ENCODE measurements at regions not wholly inside any gene's neighbourhood (a gene's known extent, or its start where the extent isn't known, plus 50 kb on each side); places are given as distances from the start of the nearest gene placed in this dataset.
"Not testable (repeated sequence)": the region's sequence is repeated elsewhere in the genome, so short reads cannot be mapped to it uniquely, and the experiment has no call there.

DNA sequence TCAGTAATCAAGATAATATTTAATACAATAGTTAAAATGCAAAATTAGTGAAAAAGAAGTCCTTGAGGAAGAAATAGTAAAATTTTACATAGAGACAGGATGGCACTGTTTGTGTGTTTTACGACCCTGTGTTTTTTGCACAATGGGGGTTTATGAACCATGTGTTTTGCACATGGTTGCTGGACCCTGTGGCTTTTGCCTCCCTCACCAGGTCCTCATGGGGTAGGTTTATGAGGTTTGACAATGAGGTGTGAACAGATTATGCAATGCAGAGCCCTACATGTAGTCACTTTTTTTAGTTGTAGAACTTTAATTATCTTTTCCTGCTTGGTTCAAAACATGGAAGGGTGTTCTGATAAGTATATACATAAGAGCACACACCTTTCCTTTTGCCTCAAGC is 366.3 kb upstream of the FAR2 start:
- no peak for ATAC-seq
- no peaks in the 10 kb centered on the region for H3K4me1 ChIP-seq (ENCODE audit: low read depth)
- no peaks in the 10 kb centered on the region for H3K36me3 ChIP-seq (ENCODE audit: low read depth)
- intact Hi-C loops (cut with DNase I, micrococcal nuclease): no loop called here
- DNase-seq: no peak
- no peak overlapping the region for H3K4me3 ChIP-seq
- H3K9me3 ChIP-seq: no peaks in the 10 kb centered on the region
- no peak for TF ChIP-seq CTCF (IDR thresholded peaks at IDR 0.05)

GRCh38 chr12:28787151-28787550 is 361.9 kb upstream of the FAR2 start:
- Histone ChIP-seq H3K4me1 (ENCODE audit: low read depth) (no peaks in the 10 kb centered on the region), H3K4me3 (no peak overlapping the region), H3K9me3 (no peaks in the 10 kb centered on the region), H3K36me3 (ENCODE audit: low read depth) (no peaks in the 10 kb centered on the region)
- DNase-seq (no peak), ATAC-seq (no peak)
- no peak for TF ChIP-seq CTCF (IDR thresholded peaks at IDR 0.05)
- intact Hi-C loops (cut with DNase I, micrococcal nuclease): no loop called here

DNA sequence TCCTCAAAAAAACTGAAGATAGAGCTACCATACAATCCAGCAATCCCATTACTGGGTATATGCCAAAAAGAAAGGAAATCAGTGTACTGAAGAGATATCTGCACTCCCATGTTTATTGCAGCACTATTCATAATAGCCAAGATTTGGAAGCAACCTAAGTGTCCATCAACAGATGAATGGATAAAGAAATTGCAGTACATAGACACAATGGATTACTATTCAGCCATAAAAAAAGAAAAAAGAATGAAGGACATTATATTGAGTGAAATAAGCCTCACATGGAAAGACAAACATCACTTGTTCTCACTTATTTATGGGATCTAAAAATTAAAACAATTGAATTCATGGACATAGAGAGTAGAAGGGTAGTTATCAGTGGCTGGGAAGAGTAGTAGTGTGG is 360.8 kb upstream of the FAR2 start:
- H3K36me3 ChIP-seq (ENCODE audit: low read depth); H3K4me3 ChIP-seq; H3K4me1 ChIP-seq (ENCODE audit: low read depth); intact Hi-C loops (cut with DNase I, micrococcal nuclease); H3K9me3 ChIP-seq; DNase-seq; ATAC-seq: not testable (repeated sequence)

GRCh38 chr12:28793581-28794151 is 355.4 kb upstream of the FAR2 start:
- H3K4me3 ChIP-seq: no peak overlapping the region
- TF ChIP-seq CTCF (IDR thresholded peaks at IDR 0.05): no peak
- intact Hi-C loops (cut with DNase I, micrococcal nuclease): no loop called here
- DNase-seq: no peak
- H3K4me1 ChIP-seq (ENCODE audit: low read depth): no peaks in the 10 kb centered on the region
- no peak for ATAC-seq
- H3K9me3 ChIP-seq: no peaks in the 10 kb centered on the region
- no peaks in the 10 kb centered on the region for H3K36me3 ChIP-seq (ENCODE audit: low read depth)

DNA sequence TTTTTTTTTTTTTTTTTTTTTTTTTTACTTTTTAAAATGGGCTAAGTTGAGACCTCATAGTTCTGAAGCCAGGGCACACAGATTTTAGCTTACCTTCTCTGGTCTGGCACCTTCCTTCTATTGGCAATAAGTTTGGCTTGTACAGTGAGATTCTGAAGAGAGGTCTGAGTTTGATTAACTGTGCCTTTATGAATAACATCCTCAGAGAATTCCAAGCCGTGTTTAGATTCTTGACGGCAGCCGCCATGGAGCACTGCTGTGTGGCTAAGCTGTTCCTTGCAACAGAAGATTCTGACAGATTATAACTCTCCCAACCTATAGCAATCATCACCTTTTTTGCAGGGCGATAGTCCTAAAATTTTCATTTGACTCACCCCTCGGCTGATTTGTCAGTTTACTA is 354.9 kb upstream of the FAR2 start:
- Histone ChIP-seq H3K4me1 (ENCODE audit: low read depth) (no peaks in the 10 kb centered on the region), H3K4me3 (no peak overlapping the region), H3K9me3 (no peaks in the 10 kb centered on the region), H3K36me3 (ENCODE audit: low read depth) (no peaks in the 10 kb centered on the region)
- TF ChIP-seq CTCF (IDR thresholded peaks at IDR 0.05): no peak
- intact Hi-C loops (cut with DNase I, micrococcal nuclease): no loop called here
- ATAC-seq: no peak
- no peak for DNase-seq

- H3K9me3 ChIP-seq: no peaks in the 10 kb centered on the region
- H3K36me3 ChIP-seq (ENCODE audit: low read depth): no peaks in the 10 kb centered on the region
- no peaks in the 10 kb centered on the region for H3K4me1 ChIP-seq (ENCODE audit: low read depth)
- ATAC-seq: no peak
- intact Hi-C loops (cut with DNase I, micrococcal nuclease): no loop called here
- TF ChIP-seq CTCF (IDR thresholded peaks at IDR 0.05): no peak
- DNase-seq: no peak
- no peak overlapping the region for H3K4me3 ChIP-seq
These were observed 354.3 kb upstream of the FAR2 start for GRCh38 chr12:28794786-28795185.

All from mucosa of descending colon (tissue), 3 donors.